ENCODE measurements at regions not wholly inside any gene's neighbourhood (a gene's known extent, or its start where the extent isn't known, plus 50 kb on each side); places are given as distances from the start of the nearest gene placed in this dataset.
"Not testable (repeated sequence)": the region's sequence is repeated elsewhere in the genome, so short reads cannot be mapped to it uniquely, and the experiment has no call there.

DNA sequence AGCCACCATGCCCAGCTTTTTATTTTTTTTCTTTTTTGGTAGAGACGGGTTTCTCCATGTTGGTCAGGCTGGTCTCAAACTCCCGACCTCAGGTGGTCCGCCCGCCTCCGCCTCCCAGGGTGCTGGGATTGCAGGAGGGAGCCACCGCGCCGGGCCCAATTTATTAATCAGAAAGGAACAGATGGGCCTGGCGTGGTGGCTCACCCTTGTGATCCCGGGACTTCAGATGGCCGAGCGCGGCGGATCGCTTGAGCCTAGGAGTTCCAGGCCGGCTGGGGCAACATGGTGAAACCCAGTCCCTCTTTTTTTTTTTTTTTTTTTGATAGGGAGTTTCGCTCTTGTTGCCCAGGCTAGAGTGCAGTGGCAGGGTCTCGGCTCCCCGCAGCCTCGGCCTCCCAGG is 64.6 kb downstream of the GOLGA6L7 start:
- Histone ChIP-seq H3K9me2 (replicated peaks; ENCODE audit: insufficient read depth, low read length) (no peaks in the 10 kb centered on the region), H3K9me3 (replicated peaks; ENCODE audit: insufficient read depth, low read length) (no peaks in the 10 kb centered on the region), H3K36me3 (replicated peaks; ENCODE audit: insufficient read depth, low read length) (no peaks in the 10 kb centered on the region), H2AFZ (ENCODE audit: low read length) (no peak overlapping the region), H3K4me2 (ENCODE audit: low read depth, low read length) (no peak overlapping the region), H3K4me3 (ENCODE audit: low read length) (no peak overlapping the region), H3K27me3 (replicated peaks; ENCODE audit: insufficient read depth, low read length) (no peaks in the 10 kb centered on the region), H3K9ac (ENCODE audit: low read length) (no peak overlapping the region), H3F3A (ENCODE audit: insufficient read depth, low read length) (no peaks in the 10 kb centered on the region), H4K20me1 (ENCODE audit: insufficient read depth, low read length) (no peaks in the 10 kb centered on the region), H3K4me1 (ENCODE audit: low read length) (no peaks in the 10 kb centered on the region), H3K79me2 (ENCODE audit: low read length) (no peaks in the 10 kb centered on the region), H3K27ac (ENCODE audit: low read length) (no peak overlapping the region)
- DNase-seq, result no peak
- no peak for TF ChIP-seq EZH2phosphoT487 (IDR thresholded peaks at IDR 0.05; ENCODE audit: low read length)
- no peak for TF ChIP-seq EZH2 (optimal IDR thresholded peaks at IDR 0.05; ENCODE audit: low read depth, low read length)
- TF ChIP-seq, protein P1, sequence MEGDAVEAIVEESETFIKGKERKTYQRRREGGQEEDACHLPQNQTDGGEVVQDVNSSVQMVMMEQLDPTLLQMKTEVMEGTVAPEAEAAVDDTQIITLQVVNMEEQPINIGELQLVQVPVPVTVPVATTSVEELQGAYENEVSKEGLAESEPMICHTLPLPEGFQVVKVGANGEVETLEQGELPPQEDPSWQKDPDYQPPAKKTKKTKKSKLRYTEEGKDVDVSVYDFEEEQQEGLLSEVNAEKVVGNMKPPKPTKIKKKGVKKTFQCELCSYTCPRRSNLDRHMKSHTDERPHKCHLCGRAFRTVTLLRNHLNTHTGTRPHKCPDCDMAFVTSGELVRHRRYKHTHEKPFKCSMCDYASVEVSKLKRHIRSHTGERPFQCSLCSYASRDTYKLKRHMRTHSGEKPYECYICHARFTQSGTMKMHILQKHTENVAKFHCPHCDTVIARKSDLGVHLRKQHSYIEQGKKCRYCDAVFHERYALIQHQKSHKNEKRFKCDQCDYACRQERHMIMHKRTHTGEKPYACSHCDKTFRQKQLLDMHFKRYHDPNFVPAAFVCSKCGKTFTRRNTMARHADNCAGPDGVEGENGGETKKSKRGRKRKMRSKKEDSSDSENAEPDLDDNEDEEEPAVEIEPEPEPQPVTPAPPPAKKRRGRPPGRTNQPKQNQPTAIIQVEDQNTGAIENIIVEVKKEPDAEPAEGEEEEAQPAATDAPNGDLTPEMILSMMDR (IDR thresholded peaks at IDR 0.05; ENCODE audit: low read length), result no peak

DNA sequence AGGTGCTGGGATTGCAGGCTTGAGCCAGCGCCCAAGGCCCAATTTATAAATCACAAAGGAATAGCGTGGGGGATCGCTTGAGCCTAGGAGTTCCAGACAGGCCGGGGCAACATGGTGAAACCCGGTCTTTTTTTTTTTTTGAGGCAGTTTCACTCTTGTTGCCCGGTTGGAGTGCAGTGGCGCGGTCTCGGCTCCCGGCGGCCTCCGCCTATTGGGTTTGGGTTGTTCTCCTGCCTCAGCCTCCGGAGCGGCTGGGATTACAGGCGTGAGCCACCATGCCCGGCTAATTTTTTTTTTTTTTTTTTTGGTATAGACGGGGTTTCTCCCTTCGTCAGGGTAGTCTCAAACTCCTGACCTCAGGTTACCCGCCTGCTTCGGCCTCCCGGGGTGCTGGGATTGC is 65.0 kb downstream of the GOLGA6L7 start:
- Histone ChIP-seq H3K9me3 (replicated peaks; ENCODE audit: insufficient read depth, low read length) (no peaks in the 10 kb centered on the region), H3K27ac (ENCODE audit: low read length) (no peak overlapping the region), H3F3A (ENCODE audit: insufficient read depth, low read length) (no peaks in the 10 kb centered on the region), H3K9me2 (replicated peaks; ENCODE audit: insufficient read depth, low read length) (no peaks in the 10 kb centered on the region), H3K79me2 (ENCODE audit: low read length) (no peaks in the 10 kb centered on the region), H3K4me2 (ENCODE audit: low read depth, low read length) (no peak overlapping the region), H4K20me1 (ENCODE audit: insufficient read depth, low read length) (no peaks in the 10 kb centered on the region), H2AFZ (ENCODE audit: low read length) (no peak overlapping the region), H3K36me3 (replicated peaks; ENCODE audit: insufficient read depth, low read length) (no peaks in the 10 kb centered on the region), H3K4me1 (ENCODE audit: low read length) (no peaks in the 10 kb centered on the region), H3K4me3 (ENCODE audit: low read length) (no peak overlapping the region), H3K9ac (ENCODE audit: low read length) (no peak overlapping the region), H3K27me3 (replicated peaks; ENCODE audit: insufficient read depth, low read length) (no peaks in the 10 kb centered on the region)
- TF ChIP-seq EZH2 (optimal IDR thresholded peaks at IDR 0.05; ENCODE audit: low read depth, low read length), result no peak
- TF ChIP-seq EZH2phosphoT487 (IDR thresholded peaks at IDR 0.05; ENCODE audit: low read length), result no peak
- TF ChIP-seq, protein P1 (IDR thresholded peaks at IDR 0.05; ENCODE audit: low read length), result no peak
- no peak for DNase-seq

DNA sequence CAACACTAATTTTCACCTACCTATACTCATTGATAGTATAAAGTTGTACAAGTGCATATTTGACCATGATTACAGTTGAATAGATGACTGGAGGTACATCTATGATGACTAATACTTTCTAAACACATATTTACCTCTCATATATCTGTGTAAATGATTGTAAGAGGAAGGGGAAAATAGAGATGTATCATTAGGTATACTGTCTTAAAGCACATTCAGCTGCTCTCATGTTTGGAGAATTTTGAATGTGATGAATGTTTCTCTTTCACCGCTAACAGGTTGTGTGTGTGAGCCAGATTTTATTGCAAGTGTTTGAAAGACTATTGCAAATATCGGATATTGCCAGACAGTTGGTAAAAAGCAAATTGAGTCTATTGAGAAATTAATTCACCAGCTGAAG is 66.2 kb upstream of the GOLGA8M start:
- not testable (repeated sequence) for H3K4me2 ChIP-seq (ENCODE audit: low read depth, low read length); DNase-seq; H3K36me3 ChIP-seq (replicated peaks; ENCODE audit: insufficient read depth, low read length); H3K27me3 ChIP-seq (replicated peaks; ENCODE audit: insufficient read depth, low read length); H3K9me3 ChIP-seq (replicated peaks; ENCODE audit: insufficient read depth, low read length); H4K20me1 ChIP-seq (ENCODE audit: insufficient read depth, low read length); H3K4me1 ChIP-seq (ENCODE audit: low read length); H3K27ac ChIP-seq (ENCODE audit: low read length); H3K4me3 ChIP-seq (ENCODE audit: low read length); H3K9me2 ChIP-seq (replicated peaks; ENCODE audit: insufficient read depth, low read length); H3K9ac ChIP-seq (ENCODE audit: low read length); H3K79me2 ChIP-seq (ENCODE audit: low read length); H2AFZ ChIP-seq (ENCODE audit: low read length); H3F3A ChIP-seq (ENCODE audit: insufficient read depth, low read length)

DNA sequence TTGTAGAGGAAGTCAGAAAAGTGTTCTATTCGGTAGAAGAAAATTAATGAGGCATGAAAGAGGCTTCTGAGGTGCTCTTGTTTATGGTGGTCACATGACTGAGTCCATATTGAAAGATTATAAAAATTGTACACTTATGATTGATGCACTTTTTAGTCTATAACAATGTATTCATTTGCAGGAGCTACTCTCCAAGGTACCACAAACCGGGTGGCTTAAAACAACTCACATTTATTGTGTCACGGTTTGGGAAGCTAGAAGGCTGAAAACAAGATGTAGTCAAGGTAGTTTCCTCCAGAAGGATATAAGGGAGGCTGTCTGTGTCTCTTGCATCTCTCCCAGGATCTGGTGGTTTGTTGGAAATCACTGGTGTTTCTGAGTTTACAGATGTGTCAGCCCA is 60.6 kb upstream of the GOLGA8M start:
- H3K9me2 ChIP-seq (replicated peaks; ENCODE audit: insufficient read depth, low read length); H3K79me2 ChIP-seq (ENCODE audit: low read length); H3K36me3 ChIP-seq (replicated peaks; ENCODE audit: insufficient read depth, low read length); H3F3A ChIP-seq (ENCODE audit: insufficient read depth, low read length); H3K4me3 ChIP-seq (ENCODE audit: low read length); H3K27me3 ChIP-seq (replicated peaks; ENCODE audit: insufficient read depth, low read length); H4K20me1 ChIP-seq (ENCODE audit: insufficient read depth, low read length); H2AFZ ChIP-seq (ENCODE audit: low read length); H3K4me1 ChIP-seq (ENCODE audit: low read length); H3K27ac ChIP-seq (ENCODE audit: low read length); H3K9me3 ChIP-seq (replicated peaks; ENCODE audit: insufficient read depth, low read length); DNase-seq; H3K4me2 ChIP-seq (ENCODE audit: low read depth, low read length); H3K9ac ChIP-seq (ENCODE audit: low read length): not testable (repeated sequence)

All from MM.1S (cell line).